Activated CD8-positive, alpha-beta memory T cell treated with anti-CD3 and anti-CD28 coated beads for 4 hours (primary cell): ENCODE measurements at regions not wholly inside any gene's neighbourhood (a gene's known extent, or its start where the extent isn't known, plus 50 kb on each side); places are given as distances from the start of the nearest gene placed in this dataset.

Experiments
- DNase-seq, 2 donors: peaks; one replicate each; pipeline ENCODE4 v3.0.0-alpha.2; 2020; ENCODE audit warnings: low read depth in 2 of 2

- DNase-seq, result no peak
These were observed 142.9 kb upstream of the WNT4 start for GRCh38 chr1:22285549-22286396.

- no peak for DNase-seq
These were observed 143.6 kb upstream of the WNT4 start for GRCh38 chr1:22286491-22286890.

GRCh38 chr1:22287273-22287672 is 144.4 kb upstream of the WNT4 start:
- DNase-seq, result no peak

- DNase-seq, result no peak
These were observed 145.1 kb upstream of the WNT4 start for GRCh38 chr1:22287946-22288520.

- DNase-seq, result no peak
These were observed 145.8 kb upstream of the WNT4 start for GRCh38 chr1:22288593-22289241.

DNA sequence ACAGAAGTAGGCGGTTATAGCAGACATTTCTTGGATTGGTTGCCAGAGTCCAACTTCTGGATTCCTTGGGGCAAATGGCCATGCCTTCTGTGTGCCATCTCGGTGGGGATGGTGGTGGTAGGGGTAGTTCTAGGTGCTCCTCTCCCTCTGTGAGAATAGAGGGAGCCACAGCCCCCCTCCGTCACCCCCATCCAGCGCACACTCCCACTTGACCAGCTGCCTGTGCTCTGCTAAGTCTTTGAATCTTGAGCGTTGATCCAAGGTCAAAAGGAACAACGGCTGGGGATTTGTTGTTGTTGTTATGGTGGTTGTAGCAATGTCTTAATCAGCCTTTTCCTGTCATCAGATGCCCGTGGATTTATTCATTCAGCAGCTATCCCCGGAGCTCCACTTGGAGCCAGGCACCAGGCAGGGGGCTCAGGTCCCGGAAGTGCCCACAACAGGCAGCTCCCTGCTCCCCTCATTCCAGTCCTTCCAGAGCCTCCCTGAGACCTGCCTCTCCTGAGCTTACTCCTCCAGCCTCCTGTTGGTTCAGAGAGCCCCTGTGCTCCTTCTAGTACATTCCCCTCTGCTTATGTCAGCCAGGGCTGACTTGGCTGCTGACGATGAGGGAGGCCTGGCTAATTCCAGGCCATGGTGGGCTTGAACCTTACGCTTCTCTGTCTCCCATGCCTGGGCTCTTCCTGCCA is 146.6 kb upstream of the WNT4 start:
- DNase-seq, result no peak

- DNase-seq, result no peak
These were observed 147.3 kb upstream of the WNT4 start for GRCh38 chr1:22290157-22290556.

DNA sequence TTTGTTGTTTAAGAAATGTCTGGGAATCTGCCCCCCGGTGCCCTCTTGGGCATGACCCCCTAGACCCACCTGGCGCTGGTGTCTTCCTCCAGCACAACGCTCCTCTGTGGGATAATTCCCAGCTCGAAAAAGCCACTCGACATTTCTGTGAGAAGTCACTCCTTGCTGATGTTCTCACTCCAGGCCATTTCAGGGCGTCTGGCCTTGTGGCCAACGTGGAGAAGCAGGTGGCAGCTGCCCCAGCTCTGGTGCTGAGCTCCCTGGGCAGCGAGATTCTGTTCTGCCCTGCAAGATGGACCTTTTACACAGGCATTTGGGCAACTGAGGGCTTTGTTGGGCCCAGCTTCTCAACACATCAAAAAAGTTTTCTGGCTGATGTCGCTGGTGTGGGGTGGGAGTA is 147.7 kb upstream of the WNT4 start:
- no peak for DNase-seq

DNA sequence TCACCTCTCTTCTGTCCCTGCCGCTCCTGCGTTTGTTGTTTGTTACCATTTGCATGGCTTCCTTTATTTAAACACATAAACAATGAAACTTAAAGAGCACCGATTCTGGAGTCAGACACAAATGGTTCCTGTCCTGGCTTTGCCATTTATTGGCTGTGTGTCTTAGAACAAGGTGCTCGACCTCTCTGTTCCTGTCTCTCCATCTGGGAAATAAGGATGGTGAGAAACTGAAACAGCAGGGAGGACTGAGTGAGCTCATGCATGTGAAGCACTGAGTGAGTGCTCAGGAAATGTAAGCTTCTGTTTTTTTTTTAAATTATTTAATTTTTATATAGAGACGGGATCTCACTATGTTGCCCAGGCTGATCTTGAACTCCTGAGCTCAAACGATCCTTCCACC is 148.2 kb upstream of the WNT4 start:
- no peak for DNase-seq

- no peak for DNase-seq
These were observed 148.6 kb upstream of the WNT4 start for GRCh38 chr1:22291494-22291893.

- no peak for DNase-seq
These were observed 149.3 kb upstream of the WNT4 start for GRCh38 chr1:22292011-22292788.

DNA sequence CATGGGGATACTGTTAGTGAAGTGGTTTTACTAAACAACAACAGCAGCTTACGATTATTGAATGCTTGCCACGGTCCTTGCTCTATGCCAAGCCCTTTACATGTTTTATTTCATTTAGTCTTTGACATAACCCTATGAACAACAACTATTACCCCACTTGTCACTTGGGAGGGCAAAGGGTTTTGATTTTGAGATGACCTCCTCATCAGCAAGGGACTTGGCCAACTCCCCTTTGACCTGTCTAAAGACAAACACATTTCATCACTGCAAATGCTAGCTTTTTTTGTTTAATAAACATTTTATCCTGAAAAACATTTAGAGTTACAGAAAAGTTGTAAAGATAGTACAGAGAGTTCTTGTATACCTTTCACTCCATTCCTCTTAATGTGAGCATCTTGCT is 152.5 kb upstream of the WNT4 start:
- no peak for DNase-seq

- no peak for DNase-seq
These were observed 153.0 kb upstream of the WNT4 start for GRCh38 chr1:22295856-22296255.

DNA sequence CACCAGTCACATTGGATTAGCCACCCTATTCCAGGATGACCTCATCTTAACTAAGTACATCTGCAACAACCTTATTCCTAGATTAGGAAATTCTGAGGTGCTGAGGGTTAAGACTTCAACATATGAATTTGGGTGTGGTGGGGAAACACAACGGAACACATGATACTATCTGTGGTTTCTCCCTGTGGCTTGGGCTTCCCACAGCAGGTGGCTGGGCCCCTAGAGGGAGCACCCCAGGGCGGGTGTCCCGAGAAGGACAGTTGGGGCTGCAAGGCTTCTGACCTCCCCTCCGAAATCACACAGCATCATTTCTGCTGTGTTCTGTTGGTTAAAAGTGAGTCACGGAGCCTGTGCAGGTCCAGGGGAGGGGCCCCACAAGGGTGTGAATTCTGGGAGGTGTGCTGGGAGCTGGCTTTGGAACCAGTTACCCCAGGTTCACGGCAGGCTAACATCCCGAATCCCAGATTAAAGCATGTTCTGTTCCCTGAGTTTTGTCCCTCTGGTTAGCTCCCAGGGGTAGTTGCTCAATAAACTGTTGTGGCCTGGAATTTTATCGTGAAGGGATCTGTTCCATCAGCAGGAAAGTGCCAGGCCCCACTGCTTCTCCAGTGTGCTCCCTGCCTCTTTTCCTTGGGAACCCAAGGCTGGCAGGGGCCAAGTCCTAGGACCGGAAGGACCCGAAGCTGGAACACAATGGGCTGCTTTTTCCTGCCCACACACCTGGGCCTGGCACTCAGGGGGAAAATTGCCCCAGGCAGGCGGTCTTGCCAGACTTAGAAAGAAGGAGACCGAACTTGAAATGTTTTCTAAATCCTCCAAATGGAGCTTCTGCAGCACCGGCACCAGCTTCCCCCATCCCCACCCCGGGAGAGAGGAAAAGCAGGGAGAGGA is 154.0 kb upstream of the WNT4 start:
- no peak for DNase-seq

- no peak for DNase-seq
These were observed 153.7 kb upstream of the ZBTB40 start for GRCh38 chr1:22297999-22298398.

DNA sequence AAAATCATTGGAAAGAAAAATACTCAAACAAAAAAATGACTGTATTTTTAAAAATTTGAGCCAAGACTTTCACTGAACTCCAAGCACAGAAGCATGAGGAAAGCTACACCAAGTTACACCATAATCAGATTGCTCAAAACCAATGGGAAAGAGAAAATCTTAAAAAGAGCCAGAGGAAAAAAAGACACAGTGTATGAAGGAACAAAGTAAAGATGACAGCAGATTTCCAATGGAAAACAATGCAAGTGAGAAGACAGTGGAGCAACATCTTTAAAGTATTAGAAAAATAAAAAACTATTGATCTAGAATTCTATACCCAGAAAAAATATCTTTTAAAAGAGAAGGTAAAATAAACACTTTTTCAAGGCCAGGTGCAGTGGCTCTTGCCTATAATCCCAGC is 147.8 kb upstream of the ZBTB40 start:
- no peak for DNase-seq

- DNase-seq, result no peak
These were observed 142.1 kb upstream of the ZBTB40 start for GRCh38 chr1:22309572-22309971.

DNA sequence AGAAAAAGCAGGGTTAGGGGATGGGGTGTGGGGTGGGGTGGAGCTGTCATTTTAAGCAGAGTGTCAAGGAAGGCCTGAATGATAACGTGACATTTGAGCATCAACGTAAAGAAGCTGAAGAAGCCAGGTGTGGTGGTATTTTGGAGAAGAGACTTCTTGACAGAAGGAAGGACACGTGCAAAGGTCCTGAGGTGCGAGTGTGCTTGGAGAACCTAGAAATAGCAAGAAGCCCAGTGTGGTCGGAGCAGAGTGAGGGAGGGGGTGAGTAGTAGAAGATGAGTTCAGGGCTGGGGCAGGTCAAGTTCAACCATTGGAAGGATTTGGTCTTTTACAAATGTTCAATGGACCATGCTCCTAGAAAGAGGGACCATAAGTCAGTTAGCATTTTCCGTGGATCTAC is 140.2 kb upstream of the ZBTB40 start:
- no peak for DNase-seq

DNA sequence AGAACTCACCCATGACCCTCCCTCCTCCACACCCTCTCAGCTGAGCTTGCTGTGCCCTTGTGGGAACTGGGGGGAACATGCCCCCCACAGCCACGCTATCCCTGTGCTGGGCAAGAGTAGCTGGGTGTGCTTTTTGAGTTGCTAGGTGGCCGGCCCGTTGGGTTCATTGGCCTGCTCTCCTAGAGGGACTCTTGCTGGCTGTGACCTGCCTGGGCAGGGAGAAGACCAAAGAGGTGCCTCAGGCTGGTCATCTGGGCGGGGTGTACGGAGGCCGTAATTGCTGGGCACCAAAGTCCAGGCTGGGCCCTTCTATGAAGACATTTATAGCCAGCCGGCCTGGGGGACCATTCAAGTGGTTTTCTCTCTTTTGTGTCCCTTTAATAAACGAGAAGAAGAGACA is 138.3 kb upstream of the ZBTB40 start:
- DNase-seq, result no peak

DNA sequence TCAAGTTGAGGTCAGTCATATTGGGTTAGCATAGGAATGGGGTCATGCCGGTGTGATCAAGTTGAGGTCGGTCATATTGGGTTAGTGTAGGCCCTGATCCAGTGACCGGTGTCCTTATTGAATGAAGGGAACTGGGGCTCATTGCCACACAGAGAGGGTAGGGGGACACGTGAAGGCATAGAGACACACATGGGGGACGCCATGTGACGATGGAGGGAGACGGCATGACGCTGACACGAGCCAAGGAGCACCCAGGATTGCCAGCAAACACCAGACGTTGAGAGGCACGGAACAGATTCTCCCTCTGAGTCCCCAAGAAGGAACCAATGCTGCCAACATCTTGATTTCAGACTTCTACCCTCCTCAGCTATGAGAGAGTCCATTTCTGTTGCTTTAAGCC is 136.9 kb upstream of the ZBTB40 start:
- no peak for DNase-seq
